Activated naive CD8-positive, alpha-beta T cell treated with anti-CD3 and anti-CD28 coated beads for 36 hours (primary cell): ENCODE measurements at regions not wholly inside any gene's neighbourhood (a gene's known extent, or its start where the extent isn't known, plus 50 kb on each side); places are given as distances from the start of the nearest gene placed in this dataset.
"Not testable (repeated sequence)": the region's sequence is repeated elsewhere in the genome, so short reads cannot be mapped to it uniquely, and the experiment has no call there.

Source experiments
- DNase-seq: peaks from one replicate; pipeline ENCODE4 v3.0.0; 2021
- H3K27ac Mint-ChIP-seq: one replicate; pipeline ENCODE4 v1.8.0; 2022; ENCODE audit warnings: mild to moderate bottlenecking, moderate library complexity, mixed read lengths
- H3K27me3 Mint-ChIP-seq: one replicate; pipeline ENCODE4 v1.8.0; 2022; ENCODE audit warnings: mild to moderate bottlenecking, mixed read lengths
- H3K36me3 Mint-ChIP-seq: one replicate; pipeline ENCODE4 v1.8.0; 2021; ENCODE audit warnings: mild to moderate bottlenecking, mixed read lengths
- H3K4me1 Mint-ChIP-seq: one replicate; pipeline ENCODE4 v1.8.0; 2021; ENCODE audit warnings: mixed read lengths
- H3K4me3 Mint-ChIP-seq: one replicate; pipeline ENCODE4 v1.8.0; 2022; ENCODE audit warnings: mild to moderate bottlenecking, moderate library complexity, mixed read lengths
- H3K9me3 Mint-ChIP-seq: one replicate; pipeline ENCODE4 v1.8.0; 2022; ENCODE audit warnings: mixed read lengths

- Mint-ChIP-seq H3K36me3 (no peaks in the 10 kb centered on the region), H3K27ac (no peak overlapping the region), H3K9me3 (peaks cover 3% of the 10 kb centered on the region), H3K4me1 (no peaks in the 10 kb centered on the region), H3K4me3 (no peak overlapping the region), H3K27me3 (no peaks in the 10 kb centered on the region)
- DNase-seq = no peak
Observed at GRCh38 chr2:4732560-4732959, 959.6 kb upstream of the SOX11 start.

- H3K9me3 Mint-ChIP-seq = peaks cover 4% of the 10 kb centered on the region
- no peak overlapping the region for H3K27ac Mint-ChIP-seq
- DNase-seq = no peak
- H3K36me3 Mint-ChIP-seq = no peaks in the 10 kb centered on the region
- no peaks in the 10 kb centered on the region for H3K4me1 Mint-ChIP-seq
- no peak overlapping the region for H3K4me3 Mint-ChIP-seq
- H3K27me3 Mint-ChIP-seq = no peaks in the 10 kb centered on the region
Observed at GRCh38 chr2:4745056-4745991, 946.9 kb upstream of the SOX11 start.

DNA sequence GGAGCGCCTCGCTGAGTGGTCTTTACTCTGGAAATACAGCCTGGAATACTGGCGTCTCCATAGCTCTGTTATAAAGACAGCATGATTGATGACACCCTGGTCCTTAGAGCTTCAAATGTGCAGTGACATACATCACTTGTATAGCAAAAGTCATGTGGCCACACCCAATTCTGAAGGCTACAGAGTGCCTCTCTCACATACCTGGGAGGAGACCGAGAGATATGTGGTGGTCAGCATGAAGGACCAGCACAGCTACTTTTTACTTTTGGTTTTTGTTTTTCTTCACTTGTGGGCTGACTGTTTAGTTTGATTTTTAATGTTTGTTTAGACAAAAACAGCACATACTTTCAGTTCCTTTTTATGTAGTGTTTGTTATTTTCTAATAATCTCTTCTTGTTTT, 938.5 kb upstream of the SOX11 start:
- no peak overlapping the region for H3K27ac Mint-ChIP-seq
- H3K36me3 Mint-ChIP-seq = no peaks in the 10 kb centered on the region
- no peaks in the 10 kb centered on the region for H3K9me3 Mint-ChIP-seq
- no peaks in the 10 kb centered on the region for H3K4me1 Mint-ChIP-seq
- no peaks in the 10 kb centered on the region for H3K27me3 Mint-ChIP-seq
- no peak for DNase-seq
- no peak overlapping the region for H3K4me3 Mint-ChIP-seq

GRCh38 chr2:4762951-4763376, 929.2 kb upstream of the SOX11 start:
- Mint-ChIP-seq H3K4me3 (no peak overlapping the region), H3K27ac (no peak overlapping the region), H3K4me1 (no peaks in the 10 kb centered on the region), H3K36me3 (no peaks in the 10 kb centered on the region), H3K27me3 (no peaks in the 10 kb centered on the region), H3K9me3 (peaks cover 10% of the 10 kb centered on the region)
- no peak for DNase-seq

GRCh38 chr2:4765787-4766530, 926.2 kb upstream of the SOX11 start:
- Mint-ChIP-seq H3K4me3 (no peak overlapping the region), H3K27me3 (no peaks in the 10 kb centered on the region), H3K9me3 (peaks cover 9% of the 10 kb centered on the region), H3K4me1 (no peaks in the 10 kb centered on the region), H3K36me3 (no peaks in the 10 kb centered on the region), H3K27ac (no peak overlapping the region)
- DNase-seq = no peak

DNA sequence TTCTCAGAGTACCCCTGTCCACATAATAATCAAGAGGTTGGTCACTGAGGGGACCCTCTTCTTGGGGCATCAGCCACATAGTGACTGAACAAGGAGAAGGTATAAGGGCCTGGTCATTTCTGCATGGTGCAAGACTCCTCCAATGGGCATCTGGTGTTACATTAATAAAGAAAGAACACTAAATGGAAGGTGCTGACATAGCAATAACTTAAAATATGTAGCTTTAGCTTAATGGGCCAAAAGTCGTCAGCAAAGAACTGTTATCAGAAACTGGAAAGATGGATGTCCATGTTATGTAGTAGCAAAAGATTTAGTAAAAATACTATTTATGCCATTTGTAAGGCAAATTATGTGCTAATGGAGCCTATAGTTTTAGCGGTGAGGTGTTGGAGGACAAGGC, 916.5 kb upstream of the SOX11 start:
- H3K4me3 Mint-ChIP-seq = no peak overlapping the region
- H3K27ac Mint-ChIP-seq = no peak overlapping the region
- H3K9me3 Mint-ChIP-seq = peaks cover 6% of the 10 kb centered on the region
- no peaks in the 10 kb centered on the region for H3K4me1 Mint-ChIP-seq
- H3K36me3 Mint-ChIP-seq = no peaks in the 10 kb centered on the region
- no peaks in the 10 kb centered on the region for H3K27me3 Mint-ChIP-seq
- no peak for DNase-seq

DNA sequence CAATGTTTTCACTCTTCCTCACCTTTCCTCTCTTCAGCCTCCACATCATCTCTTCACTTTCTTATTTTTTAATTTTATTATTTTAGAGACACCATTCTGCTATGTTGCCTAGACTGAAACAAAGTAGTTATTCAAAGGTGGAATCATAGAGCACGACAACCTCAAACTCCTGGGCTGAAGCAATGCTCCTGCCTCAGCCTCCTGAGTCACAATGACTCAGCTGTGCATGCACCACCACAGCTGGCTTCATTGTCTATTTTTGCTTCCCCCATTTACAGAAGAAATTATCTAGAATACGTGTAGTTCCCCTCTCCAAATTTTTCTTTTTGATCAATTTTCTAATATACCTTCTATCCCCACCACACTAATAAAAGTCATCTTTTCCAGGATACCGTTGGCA, 911.5 kb upstream of the SOX11 start:
- H3K4me1 Mint-ChIP-seq = no peaks in the 10 kb centered on the region
- H3K27ac Mint-ChIP-seq = no peak overlapping the region
- H3K9me3 Mint-ChIP-seq = peaks cover 8% of the 10 kb centered on the region
- no peaks in the 10 kb centered on the region for H3K27me3 Mint-ChIP-seq
- no peak overlapping the region for H3K4me3 Mint-ChIP-seq
- no peak for DNase-seq
- H3K36me3 Mint-ChIP-seq = no peaks in the 10 kb centered on the region

GRCh38 chr2:4782647-4783046, 909.5 kb upstream of the SOX11 start:
- Mint-ChIP-seq H3K9me3 (peaks cover 15% of the 10 kb centered on the region), H3K4me3 (no peak overlapping the region)

GRCh38 chr2:4791488-4791887, 900.7 kb upstream of the SOX11 start:
- H3K27me3 Mint-ChIP-seq = no peaks in the 10 kb centered on the region
- no peaks in the 10 kb centered on the region for H3K36me3 Mint-ChIP-seq
- H3K9me3 Mint-ChIP-seq = peaks cover 13% of the 10 kb centered on the region
- H3K27ac Mint-ChIP-seq = no peak overlapping the region
- no peaks in the 10 kb centered on the region for H3K4me1 Mint-ChIP-seq
- no peak overlapping the region for H3K4me3 Mint-ChIP-seq
- DNase-seq = no peak

More at GRCh38 chr2:4782647-4783046, 909.5 kb upstream of the SOX11 start:
- no peak for DNase-seq
- Mint-ChIP-seq H3K36me3 (no peaks in the 10 kb centered on the region), H3K27ac (no peak overlapping the region), H3K27me3 (no peaks in the 10 kb centered on the region), H3K4me1 (no peaks in the 10 kb centered on the region)

- H3K36me3 Mint-ChIP-seq = no peaks in the 10 kb centered on the region
- no peaks in the 10 kb centered on the region for H3K4me1 Mint-ChIP-seq
- H3K9me3 Mint-ChIP-seq = peaks cover 12% of the 10 kb centered on the region
- no peak for DNase-seq
- H3K4me3 Mint-ChIP-seq = no peak overlapping the region
- H3K27me3 Mint-ChIP-seq = no peaks in the 10 kb centered on the region
- no peak overlapping the region for H3K27ac Mint-ChIP-seq
Observed at GRCh38 chr2:4792126-4792525, 900.1 kb upstream of the SOX11 start.

- Mint-ChIP-seq H3K9me3 (peaks cover 3% of the 10 kb centered on the region), H3K36me3 (no peaks in the 10 kb centered on the region), H3K4me1 (no peaks in the 10 kb centered on the region), H3K4me3 (no peak overlapping the region), H3K27ac (no peak overlapping the region), H3K27me3 (no peaks in the 10 kb centered on the region)
- no peak for DNase-seq
Observed at GRCh38 chr2:4803396-4803795, 888.8 kb upstream of the SOX11 start.

DNA sequence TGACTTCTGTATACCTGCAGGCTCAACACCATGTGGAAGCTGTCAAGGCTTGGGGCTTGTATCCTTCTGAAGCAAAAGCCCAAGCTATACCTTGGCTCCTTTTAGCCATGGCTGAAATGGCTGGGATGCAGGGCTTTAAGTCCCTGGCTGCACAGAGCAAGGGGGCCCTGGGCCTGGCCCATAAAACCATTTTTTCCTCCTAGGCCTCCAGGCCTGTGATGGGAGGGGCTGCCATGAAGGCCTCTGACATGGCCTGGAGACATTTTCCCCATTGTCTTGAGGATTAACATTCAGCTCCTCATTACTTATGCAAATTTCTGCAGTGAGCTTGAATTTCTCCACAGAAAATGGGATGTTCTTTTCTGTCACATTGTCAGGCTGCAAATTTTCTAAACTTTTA, 878.0 kb upstream of the SOX11 start:
- DNase-seq, H3K4me1 Mint-ChIP-seq, H3K36me3 Mint-ChIP-seq, H3K4me3 Mint-ChIP-seq, H3K27me3 Mint-ChIP-seq, H3K27ac Mint-ChIP-seq: not testable (repeated sequence)
- H3K9me3 Mint-ChIP-seq = peaks cover 15% of the 10 kb centered on the region

- Mint-ChIP-seq H3K4me1 (no peaks in the 10 kb centered on the region), H3K9me3 (no peaks in the 10 kb centered on the region), H3K36me3 (no peaks in the 10 kb centered on the region), H3K4me3 (no peak overlapping the region), H3K27ac (no peak overlapping the region), H3K27me3 (no peaks in the 10 kb centered on the region)
- no peak for DNase-seq
Observed at GRCh38 chr2:4827836-4828235, 864.3 kb upstream of the SOX11 start.

GRCh38 chr2:4828682-4829374, 863.4 kb upstream of the SOX11 start:
- no peaks in the 10 kb centered on the region for H3K4me1 Mint-ChIP-seq
- H3K27me3 Mint-ChIP-seq = no peaks in the 10 kb centered on the region
- DNase-seq = no peak
- no peaks in the 10 kb centered on the region for H3K36me3 Mint-ChIP-seq
- H3K4me3 Mint-ChIP-seq = no peak overlapping the region
- no peaks in the 10 kb centered on the region for H3K9me3 Mint-ChIP-seq
- H3K27ac Mint-ChIP-seq = no peak overlapping the region

GRCh38 chr2:4831751-4832150, 860.4 kb upstream of the SOX11 start:
- no peak for DNase-seq
- Mint-ChIP-seq H3K9me3 (no peaks in the 10 kb centered on the region), H3K4me3 (no peak overlapping the region), H3K36me3 (no peaks in the 10 kb centered on the region), H3K4me1 (no peaks in the 10 kb centered on the region), H3K27ac (no peak overlapping the region), H3K27me3 (no peaks in the 10 kb centered on the region)
